K562 (cell line): ENCODE measurements at regions not wholly inside any gene's neighbourhood (a gene's known extent, or its start where the extent isn't known, plus 50 kb on each side); places are given as distances from the start of the nearest gene placed in this dataset.

ENCODE experiments used
- ATAC-seq: fragments of 200-7000 bp; cut with Tn5 transposase; 3 replicates; pipeline ENCODE4 v1.9.1; 2020; ENCODE audit warnings: moderate library complexity
- BruUV-seq: library from RNA; stranded (reverse); fragments of 400-500 nt; replicated peaks from 2 replicates; lab custom pipeline; 2021; lab: Mats Ljungman, UMichigan
- CTCF ChIA-PET: fragments of 300-600 bp; formaldehyde crosslinking; extraction: SDS; loops from one replicate; lab custom pipeline; 2021; ENCODE audit warnings: low intra/inter-chr PET ratio; lab: Yijun Ruan, JAX
- POLR2A ChIA-PET: fragments of 300-600, 350-650 bp; sonication (Branson Sonifier 250); formaldehyde crosslinking; extraction: SDS; loops from one replicate; lab custom pipeline; 2021; ENCODE audit warnings: antibody characterized with exemption, inconsistent platforms; lab: Yijun Ruan, JAX
- DNase-seq, 4 experiments: peaks; one replicate each; pipeline versions ENCODE4 v3.0.0 to v3.0.0-alpha.2; 2011 to 2018; ENCODE audit warnings: low spot score in 3 of 4, mixed read lengths in 3 of 4; ENCODE audit errors: extremely low read depth in 1 of 4
- FAIRE-seq: peaks from 2 replicates; lab custom pipeline; 2011; peaks lifted over from hg19 to GRCh38; lab: Jason Lieb, UNC
- H2AFZ ChIP-seq: 2 replicates; pipeline ENCODE4 v1.6.0; 2011; ENCODE audit warnings: low read depth, low read length, control low read depth, inconsistent platforms
- H3K27ac ChIP-seq: fragments of 200-600 bp; 3 replicates; pipeline ENCODE4 v1.8.0; 2011; ENCODE audit warnings: low read depth, mild to moderate bottlenecking, control low read depth, inconsistent platforms, low read length, moderate library complexity, mixed read lengths; ENCODE audit errors: extremely low read depth
- H3K27me3 ChIP-seq, 2 experiments: fragments of 300-600 bp in 1 of 2; 2 replicates in 1 of 2; 3 replicates in 1 of 2; pipeline versions ENCODE4 v1.6.0 to v1.8.0; 2011; ENCODE audit warnings: inconsistent platforms in 2 of 2, low read length in 2 of 2, mild to moderate bottlenecking in 1 of 2, mixed read lengths in 1 of 2, moderate library complexity in 1 of 2; ENCODE audit not compliant: control insufficient read depth in 2 of 2, insufficient read depth in 2 of 2
- H3K36me3 ChIP-seq: fragments of 300-600 bp; 3 replicates; pipeline ENCODE4 v1.8.0; 2011; ENCODE audit warnings: mild to moderate bottlenecking, low read length, inconsistent platforms; ENCODE audit not compliant: control insufficient read depth, insufficient read depth
- H3K4me1 ChIP-seq, 2 experiments: fragments of 200-600 bp in 1 of 2; replicated peaks in 1 of 2; 2 replicates in 1 of 2; 3 replicates in 1 of 2; pipeline versions ENCODE4 v1.5.1 to v1.8.0; 2011; ENCODE audit warnings: inconsistent platforms in 2 of 2, low read length in 2 of 2, mild to moderate bottlenecking in 1 of 2, mixed read lengths in 1 of 2, moderate library complexity in 1 of 2; ENCODE audit not compliant: control insufficient read depth in 2 of 2, insufficient read depth in 2 of 2
- H3K4me2 ChIP-seq: 2 replicates; pipeline ENCODE4 v1.6.1; 2011; ENCODE audit warnings: low read length, control low read depth, inconsistent platforms, mixed read lengths; ENCODE audit not compliant: insufficient read depth
- H3K4me3 ChIP-seq: fragments of 200-600 bp; sonication (generic), shearing (Covaris generic); 2 replicates; pipeline ENCODE4 v1.5.1; 2016; ENCODE audit warnings: control low read depth, inconsistent platforms
- H3K79me2 ChIP-seq: fragments of 200-600 bp; 3 replicates; pipeline ENCODE4 v1.8.0; 2011; ENCODE audit warnings: low read length, inconsistent platforms; ENCODE audit not compliant: control insufficient read depth, insufficient read depth
- H3K9ac ChIP-seq, 2 experiments: 2 replicates each; pipeline versions ENCODE4 v1.6.0 to v1.6.1; 2011; ENCODE audit warnings: low read depth in 2 of 2, low read length in 2 of 2, control low read depth in 1 of 2, inconsistent platforms in 1 of 2, mild to moderate bottlenecking in 1 of 2, mixed read lengths in 1 of 2; ENCODE audit not compliant: insufficient read depth in 1 of 2
- H3K9me1 ChIP-seq: one replicate; pipeline ENCODE4 v1.6.0; 2011; ENCODE audit warnings: inconsistent platforms, mild to moderate bottlenecking, low read length, moderate library complexity; ENCODE audit not compliant: control insufficient read depth, insufficient read depth
- H3K9me3 ChIP-seq: replicated peaks from 2 replicates; pipeline ENCODE4 v1.5.1; 2011; ENCODE audit warnings: low read depth, low read length, inconsistent platforms; ENCODE audit not compliant: control insufficient read depth, insufficient read depth
- H4K20me1 ChIP-seq: replicated peaks from 2 replicates; pipeline ENCODE4 v1.6.1; 2011; ENCODE audit warnings: low read length, inconsistent platforms, mixed read lengths; ENCODE audit not compliant: control insufficient read depth, insufficient read depth
- BACH1 ChIP-seq: fragments of 200-800 bp; sonication (Bioruptor generic); IDR thresholded peaks from 2 replicates; pipeline ENCODE4 v1.6.1; 2016; ENCODE audit warnings: missing genetic modification characterization, missing compliant biosample characterization
- CREB1 ChIP-seq, 2 experiments: sonication (generic) in 1 of 2; formaldehyde crosslinking in 1 of 2; IDR thresholded peaks; 2 replicates each; pipeline versions ENCODE4 v1.6.1 to v1.8.0; 2012 to 2022; ENCODE audit warnings: inconsistent platforms in 1 of 2, mild to moderate bottlenecking in 1 of 2, missing genetic modification reagents in 1 of 2, moderate library complexity in 1 of 2
- HES1 ChIP-seq: fragments of 450-650 bp; IDR thresholded peaks from 2 replicates; pipeline ENCODE4 v1.6.1; 2016; ENCODE audit warnings: low read depth, mild to moderate bottlenecking, moderate library complexity
- ILK ChIP-seq: fragments of 450-650 bp; IDR thresholded peaks from 2 replicates; pipeline ENCODE4 v1.6.1; 2016; ENCODE audit warnings: missing genetic modification characterization, low read depth, mild to moderate bottlenecking, missing compliant biosample characterization, moderate library complexity, borderline replicate concordance
- MCM5 ChIP-seq: fragments of 450-650 bp; IDR thresholded peaks from 2 replicates; pipeline ENCODE4 v1.6.1; 2016; ENCODE audit warnings: low read depth
- MXD1 ChIP-seq: fragments of 250-450 bp; sonication (Bioruptor Pico); IDR thresholded peaks from 2 replicates; pipeline ENCODE4 v1.8.0; 2021; ENCODE audit warnings: borderline replicate concordance, mild to moderate bottlenecking, moderate library complexity; ENCODE audit not compliant: poor library complexity, severe bottlenecking
- NEUROD1 ChIP-seq: fragments of 150-350 bp; IDR thresholded peaks from 2 replicates; pipeline ENCODE4 v1.6.1; 2014; ENCODE audit warnings: borderline replicate concordance, low read length, low read depth; ENCODE audit not compliant: partially characterized antibody
- PTRF ChIP-seq: fragments of 450-650 bp; IDR thresholded peaks from 2 replicates; pipeline ENCODE4 v1.6.1; 2016; ENCODE audit warnings: mild to moderate bottlenecking, missing genetic modification characterization, missing compliant biosample characterization
- SREBF1 ChIP-seq: fragments of 150-350 bp; IDR thresholded peaks from 2 replicates; pipeline ENCODE4 v1.6.1; 2014; ENCODE audit warnings: antibody characterized with exemption, low read depth, low read length, borderline replicate concordance
- SREBF2 ChIP-seq: sonication (generic); formaldehyde crosslinking; IDR thresholded peaks from 2 replicates; pipeline ENCODE4 v1.4.0; 2020; ENCODE audit warnings: mild to moderate bottlenecking, missing genetic modification reagents
- TCF3 ChIP-seq: sonication (generic); formaldehyde crosslinking; IDR thresholded peaks from 2 replicates; pipeline ENCODE4 v1.4.0; 2020; ENCODE audit warnings: mild to moderate bottlenecking, missing genetic modification reagents
- ZNF282 ChIP-seq: sonication (generic); formaldehyde crosslinking; IDR thresholded peaks from 2 replicates; pipeline ENCODE4 v1.8.1; 2023; ENCODE audit warnings: missing genetic modification reagents
- WGBS: fragments of 100-300 bp; shearing (Covaris generic); methylation state at CpG from one replicate; pipeline ENCODE4 v1.1.6; 2016; ENCODE audit warnings: low coverage, mixed read lengths; ENCODE audit not compliant: insufficient coverage; ENCODE audit errors: missing lambda C conversion rate; 5-methylcytosine and 5-hydroxymethylcytosine counted together
- in situ Hi-C: fragments of 300-500 bp; cut with MboI; formaldehyde crosslinking; loops from 4 replicates; pipeline ENCODE4 v1.15.0; 2018; ENCODE audit warnings: inconsistent platforms, mixed read lengths
- intact Hi-C: fragments of 100-400 bp; cut with micrococcal nuclease; formaldehyde crosslinking; loops from 2 replicates; pipeline ENCODE4 v1.14.2; 2022
- TF ChIP-seq, protein P1 (sequence below): fragments of 250-450 bp; sonication (Bioruptor Pico); IDR thresholded peaks from 2 replicates; pipeline ENCODE4 v1.5.0; 2022; ENCODE audit warnings: mild to moderate bottlenecking
- TF ChIP-seq, protein P2 (sequence below): fragments of 250-450 bp; sonication (Bioruptor Pico); IDR thresholded peaks from 2 replicates; pipeline ENCODE4 v1.5.0; 2021; ENCODE audit warnings: mild to moderate bottlenecking, borderline replicate concordance
- TF ChIP-seq, protein P3 (sequence below): fragments of 450-650 bp; formaldehyde crosslinking; IDR thresholded peaks from 2 replicates; pipeline ENCODE4 v1.4.0; 2020; ENCODE audit warnings: mild to moderate bottlenecking, moderate library complexity

DNA sequence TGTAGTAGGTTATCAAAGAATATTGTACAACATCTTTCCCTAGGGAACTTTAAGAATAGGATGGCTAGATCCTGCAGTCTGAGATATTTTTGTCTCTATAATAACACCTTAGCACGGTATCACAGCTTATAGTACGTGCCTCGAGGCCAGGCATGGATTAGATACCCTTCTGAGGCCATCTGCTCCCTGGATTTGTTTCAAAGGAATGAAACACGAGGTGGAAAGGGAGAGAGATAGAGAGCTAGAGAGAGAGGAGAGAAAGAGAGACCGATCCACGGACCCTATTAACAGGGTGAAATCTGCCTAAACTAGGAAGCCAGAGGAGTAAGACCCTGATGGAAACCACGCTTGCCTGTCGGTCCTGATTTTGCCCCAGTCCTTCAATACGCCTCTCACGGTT is 92.5 kb downstream of the CD83 start:
- FAIRE-seq (no peak), ATAC-seq (no peak), DNase-seq (no peak)
- Histone ChIP-seq H3K4me3 (no peak overlapping the region), H3K27ac (no peak overlapping the region), H3K4me1 (peaks cover 13 to 17% of the 10 kb centered on the region in 2 experiments), H3K4me2 (peak overlapping the region; percentile 90), H4K20me1 (no peaks in the 10 kb centered on the region), H3K79me2 (no peaks in the 10 kb centered on the region), H2AFZ (peak overlapping the region; percentile 97), H3K27me3 (peaks cover 6 to 12% of the 10 kb centered on the region in 2 experiments; a peak in 4 of 5 replicates), H3K9me1 (no peaks in the 10 kb centered on the region), H3K9me3 (no peaks in the 10 kb centered on the region), H3K36me3 (no peaks in the 10 kb centered on the region), H3K9ac (peak overlapping the region; percentile 53 to 73; a peak in 2 of 4 replicates)
- BruUV-seq = no TSS peak
- CTCF ChIA-PET = no interaction called here
- POLR2A ChIA-PET = interaction anchor here (0.6 to 0.9 kb wide), 4 partner anchors 40 to 1111 kb away, joined by 3 to 5 read pairs (median 3); no protein-coding TSS in a partner anchor
- 66% methylated on average over 10 of the region's 10 CpGs for WGBS
- intact Hi-C loops (loop anchor here (2.0 to 5.0 kb wide), 3 partner anchors 72 to 497 kb away; no protein-coding TSS in a partner anchor), in situ Hi-C loops (no loop called here)
- TF ChIP-seq, protein P1, sequence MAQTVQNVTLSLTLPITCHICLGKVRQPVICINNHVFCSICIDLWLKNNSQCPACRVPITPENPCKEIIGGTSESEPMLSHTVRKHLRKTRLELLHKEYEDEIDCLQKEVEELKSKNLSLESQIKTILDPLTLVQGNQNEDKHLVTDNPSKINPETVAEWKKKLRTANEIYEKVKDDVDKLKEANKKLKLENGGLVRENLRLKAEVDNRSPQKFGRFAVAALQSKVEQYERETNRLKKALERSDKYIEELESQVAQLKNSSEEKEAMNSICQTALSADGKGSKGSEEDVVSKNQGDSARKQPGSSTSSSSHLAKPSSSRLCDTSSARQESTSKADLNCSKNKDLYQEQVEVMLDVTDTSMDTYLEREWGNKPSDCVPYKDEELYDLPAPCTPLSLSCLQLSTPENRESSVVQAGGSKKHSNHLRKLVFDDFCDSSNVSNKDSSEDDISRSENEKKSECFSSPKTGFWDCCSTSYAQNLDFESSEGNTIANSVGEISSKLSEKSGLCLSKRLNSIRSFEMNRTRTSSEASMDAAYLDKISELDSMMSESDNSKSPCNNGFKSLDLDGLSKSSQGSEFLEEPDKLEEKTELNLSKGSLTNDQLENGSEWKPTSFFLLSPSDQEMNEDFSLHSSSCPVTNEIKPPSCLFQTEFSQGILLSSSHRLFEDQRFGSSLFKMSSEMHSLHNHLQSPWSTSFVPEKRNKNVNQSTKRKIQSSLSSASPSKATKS (CRISPR knock-in tag) = no peak
- no peak for TF ChIP-seq SREBF1
- no peak for TF ChIP-seq ILK (tag)
- TF ChIP-seq, protein P2, sequence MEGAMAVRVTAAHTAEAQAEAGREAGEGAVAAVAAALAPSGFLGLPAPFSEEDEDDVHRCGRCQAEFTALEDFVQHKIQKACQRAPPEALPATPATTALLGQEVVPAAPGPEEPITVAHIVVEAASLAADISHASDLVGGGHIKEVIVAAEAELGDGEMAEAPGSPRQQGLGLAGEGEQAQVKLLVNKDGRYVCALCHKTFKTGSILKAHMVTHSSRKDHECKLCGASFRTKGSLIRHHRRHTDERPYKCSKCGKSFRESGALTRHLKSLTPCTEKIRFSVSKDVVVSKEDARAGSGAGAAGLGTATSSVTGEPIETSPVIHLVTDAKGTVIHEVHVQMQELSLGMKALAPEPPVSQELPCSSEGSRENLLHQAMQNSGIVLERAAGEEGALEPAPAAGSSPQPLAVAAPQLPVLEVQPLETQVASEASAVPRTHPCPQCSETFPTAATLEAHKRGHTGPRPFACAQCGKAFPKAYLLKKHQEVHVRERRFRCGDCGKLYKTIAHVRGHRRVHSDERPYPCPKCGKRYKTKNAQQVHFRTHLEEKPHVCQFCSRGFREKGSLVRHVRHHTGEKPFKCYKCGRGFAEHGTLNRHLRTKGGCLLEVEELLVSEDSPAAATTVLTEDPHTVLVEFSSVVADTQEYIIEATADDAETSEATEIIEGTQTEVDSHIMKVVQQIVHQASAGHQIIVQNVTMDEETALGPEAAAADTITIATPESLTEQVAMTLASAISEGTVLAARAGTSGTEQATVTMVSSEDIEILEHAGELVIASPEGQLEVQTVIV = no peak
- TF ChIP-seq SREBF2 = no peak
- no peak for TF ChIP-seq BACH1
- no peak for TF ChIP-seq TCF3 (CRISPR knock-in tag)
- TF ChIP-seq CREB1 (IDR thresholded peaks at IDR 0.05) = no peak
- no peak for TF ChIP-seq CREB1 (CRISPR knock-in tag; IDR thresholded peaks at IDR 0.05)
- no peak for TF ChIP-seq NEUROD1
- TF ChIP-seq PTRF (tag) = no peak
- TF ChIP-seq, protein P3, sequence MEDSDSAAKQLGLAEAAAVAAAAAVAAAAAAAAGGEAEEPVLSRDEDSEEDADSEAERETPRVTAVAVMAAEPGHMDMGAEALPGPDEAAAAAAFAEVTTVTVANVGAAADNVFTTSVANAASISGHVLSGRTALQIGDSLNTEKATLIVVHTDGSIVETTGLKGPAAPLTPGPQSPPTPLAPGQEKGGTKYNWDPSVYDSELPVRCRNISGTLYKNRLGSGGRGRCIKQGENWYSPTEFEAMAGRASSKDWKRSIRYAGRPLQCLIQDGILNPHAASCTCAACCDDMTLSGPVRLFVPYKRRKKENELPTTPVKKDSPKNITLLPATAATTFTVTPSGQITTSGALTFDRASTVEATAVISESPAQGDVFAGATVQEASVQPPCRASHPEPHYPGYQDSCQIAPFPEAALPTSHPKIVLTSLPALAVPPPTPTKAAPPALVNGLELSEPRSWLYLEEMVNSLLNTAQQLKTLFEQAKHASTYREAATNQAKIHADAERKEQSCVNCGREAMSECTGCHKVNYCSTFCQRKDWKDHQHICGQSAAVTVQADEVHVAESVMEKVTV = no peak
- TF ChIP-seq MXD1 (CRISPR knock-in tag) = no peak
- no peak for TF ChIP-seq MCM5
- TF ChIP-seq ZNF282 (CRISPR knock-in tag) = no peak
- no peak for TF ChIP-seq HES1
